Activated naive CD4-positive, alpha-beta T cell treated with anti-CD3 and anti-CD28 coated beads for 36 hours (primary cell): ENCODE measurements at regions not wholly inside any gene's neighbourhood (a gene's known extent, or its start where the extent isn't known, plus 50 kb on each side); places are given as distances from the start of the nearest gene placed in this dataset.
"Not testable (repeated sequence)": the region's sequence is repeated elsewhere in the genome, so short reads cannot be mapped to it uniquely, and the experiment has no call there.

Source experiments
- CTCF ChIA-PET: fragments of 350-600 bp; sonication (Branson Sonifier 250); formaldehyde crosslinking; loops from one replicate; lab custom pipeline; 2021; ENCODE audit warnings: antibody characterized with exemption; lab: Charles Lee
- DNase-seq: peaks from one replicate; pipeline ENCODE4 v3.0.0-alpha.2; 2020
- H3K27ac Mint-ChIP-seq: one replicate; pipeline ENCODE4 v1.8.0; 2021; ENCODE audit warnings: mild to moderate bottlenecking, mixed read lengths
- H3K27me3 Mint-ChIP-seq: one replicate; pipeline ENCODE4 v1.8.0; 2021; ENCODE audit warnings: low read depth, mixed read lengths
- H3K36me3 Mint-ChIP-seq: one replicate; pipeline ENCODE4 v1.8.0; 2021; ENCODE audit warnings: low read depth, mixed read lengths
- H3K4me1 Mint-ChIP-seq: one replicate; pipeline ENCODE4 v1.8.0; 2021; ENCODE audit warnings: low read depth, mixed read lengths
- H3K4me3 Mint-ChIP-seq: one replicate; pipeline ENCODE4 v1.8.0; 2021; ENCODE audit warnings: mild to moderate bottlenecking, moderate library complexity, mixed read lengths
- H3K9me3 Mint-ChIP-seq: one replicate; pipeline ENCODE4 v1.8.0; 2021; ENCODE audit warnings: mixed read lengths
- intact Hi-C: fragments of 100-400 bp; cut with micrococcal nuclease; formaldehyde crosslinking; loops from one replicate; pipeline ENCODE4 v1.15.1; 2023

DNA sequence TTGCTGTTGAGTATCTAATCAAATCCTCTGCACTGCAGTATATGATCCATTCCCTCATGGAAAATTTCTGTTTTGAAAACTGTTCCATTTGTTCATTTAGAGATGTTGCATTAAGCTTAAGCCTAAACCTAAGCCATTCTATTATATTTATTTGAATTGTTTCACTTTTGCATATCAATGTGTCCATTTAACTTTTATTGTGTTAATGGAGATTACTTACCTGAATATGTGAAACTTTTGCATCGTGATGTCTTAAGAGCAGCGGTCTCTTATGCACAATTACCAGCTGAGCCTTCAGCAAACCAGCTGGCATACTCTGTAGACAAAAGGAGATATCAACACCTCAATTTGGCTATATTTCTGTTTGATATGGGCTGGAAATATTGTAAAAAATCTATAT lies 922.5 kb upstream of the FBXO33 start:
- Mint-ChIP-seq H3K9me3 (peaks cover 5% of the 10 kb centered on the region), H3K4me3 (no peak overlapping the region), H3K36me3 (no peaks in the 10 kb centered on the region), H3K27ac (no peak overlapping the region), H3K4me1 (no peaks in the 10 kb centered on the region), H3K27me3 (no peaks in the 10 kb centered on the region)
- intact Hi-C loops = no loop called here
- CTCF ChIA-PET = no interaction called here
- DNase-seq = no peak

DNA sequence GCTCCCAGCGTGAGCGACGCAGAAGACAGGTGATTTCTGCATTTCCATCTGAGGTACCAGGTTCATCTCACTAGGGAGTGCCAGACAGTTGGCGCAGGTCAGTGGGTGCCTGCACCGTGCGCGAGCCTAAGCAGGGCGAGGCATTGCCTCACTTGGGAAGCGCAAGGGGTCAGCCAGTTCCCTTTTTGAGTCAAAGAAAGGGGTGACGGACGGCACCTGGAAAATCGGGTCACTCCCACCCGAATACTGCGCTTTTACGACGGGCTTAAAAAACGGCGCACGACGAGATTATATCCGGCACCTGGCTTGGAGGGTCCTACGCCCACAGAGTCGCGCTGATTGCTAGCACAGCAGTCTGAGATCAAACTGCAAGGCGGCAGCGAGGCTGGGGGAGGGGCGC lies 915.9 kb upstream of the FBXO33 start:
- DNase-seq, intact Hi-C loops: not testable (repeated sequence)

DNA sequence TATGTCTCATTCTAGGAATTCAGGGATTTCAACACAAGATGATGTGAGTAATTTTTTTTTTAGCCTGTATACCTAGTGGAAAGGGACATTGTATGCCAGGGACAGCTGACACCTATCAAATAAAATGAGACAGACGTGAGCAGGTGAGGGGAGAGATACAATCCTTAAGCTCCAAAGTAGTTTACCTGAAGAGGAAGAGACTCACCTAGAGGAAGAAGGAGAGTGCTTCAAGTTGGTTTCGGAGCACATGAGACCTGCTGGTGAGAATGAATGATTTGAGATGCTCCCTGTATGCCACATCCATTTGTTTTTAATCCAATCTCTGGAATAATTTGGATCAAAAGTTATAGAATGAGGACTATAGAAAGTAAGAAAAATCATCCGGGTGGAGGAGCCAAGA lies 915.4 kb upstream of the FBXO33 start:
- intact Hi-C loops = no loop called here
- Mint-ChIP-seq H3K4me1 (no peaks in the 10 kb centered on the region), H3K4me3 (no peak overlapping the region), H3K27ac (no peak overlapping the region), H3K36me3 (no peaks in the 10 kb centered on the region), H3K27me3 (no peaks in the 10 kb centered on the region), H3K9me3 (peaks cover 3% of the 10 kb centered on the region)
- CTCF ChIA-PET = no interaction called here
- DNase-seq = no peak

More for the DNA sequence above, 915.9 kb upstream of the FBXO33 start:
- H3K4me1 Mint-ChIP-seq, H3K27me3 Mint-ChIP-seq, H3K4me3 Mint-ChIP-seq, H3K9me3 Mint-ChIP-seq, H3K36me3 Mint-ChIP-seq, CTCF ChIA-PET, H3K27ac Mint-ChIP-seq: not testable (repeated sequence)

GRCh38 chr14:40346275-40346674 lies 914.0 kb upstream of the FBXO33 start:
- no peak overlapping the region for H3K27ac Mint-ChIP-seq
- intact Hi-C loops = no loop called here
- H3K4me3 Mint-ChIP-seq = no peak overlapping the region
- no peaks in the 10 kb centered on the region for H3K36me3 Mint-ChIP-seq
- DNase-seq = no peak
- H3K9me3 Mint-ChIP-seq = peaks cover 3% of the 10 kb centered on the region
- no peaks in the 10 kb centered on the region for H3K27me3 Mint-ChIP-seq
- no peaks in the 10 kb centered on the region for H3K4me1 Mint-ChIP-seq
- CTCF ChIA-PET = no interaction called here

DNA sequence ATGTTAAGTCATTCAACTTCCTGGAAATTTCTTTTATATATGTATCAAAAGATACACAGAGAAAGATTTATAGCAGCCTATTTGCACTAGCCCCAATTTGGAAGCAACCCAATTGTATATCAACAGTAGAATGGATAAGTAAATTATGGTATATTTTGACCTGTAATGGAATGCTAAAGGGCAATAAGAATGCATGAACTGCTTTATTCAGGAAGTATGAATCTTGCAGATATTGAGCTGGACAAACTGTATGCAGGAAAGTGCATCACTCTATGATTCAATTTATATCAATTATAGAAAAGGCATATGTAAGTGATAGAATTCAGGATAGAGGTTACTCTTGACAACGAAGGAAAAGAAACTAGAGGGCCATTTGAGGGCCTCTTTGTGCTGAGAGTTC lies 913.1 kb upstream of the FBXO33 start:
- CTCF ChIA-PET = no interaction called here
- Mint-ChIP-seq H3K4me1 (no peaks in the 10 kb centered on the region), H3K36me3 (no peaks in the 10 kb centered on the region), H3K4me3 (no peak overlapping the region), H3K9me3 (peaks cover 3% of the 10 kb centered on the region), H3K27me3 (no peaks in the 10 kb centered on the region), H3K27ac (no peak overlapping the region)
- intact Hi-C loops = no loop called here
- no peak for DNase-seq

DNA sequence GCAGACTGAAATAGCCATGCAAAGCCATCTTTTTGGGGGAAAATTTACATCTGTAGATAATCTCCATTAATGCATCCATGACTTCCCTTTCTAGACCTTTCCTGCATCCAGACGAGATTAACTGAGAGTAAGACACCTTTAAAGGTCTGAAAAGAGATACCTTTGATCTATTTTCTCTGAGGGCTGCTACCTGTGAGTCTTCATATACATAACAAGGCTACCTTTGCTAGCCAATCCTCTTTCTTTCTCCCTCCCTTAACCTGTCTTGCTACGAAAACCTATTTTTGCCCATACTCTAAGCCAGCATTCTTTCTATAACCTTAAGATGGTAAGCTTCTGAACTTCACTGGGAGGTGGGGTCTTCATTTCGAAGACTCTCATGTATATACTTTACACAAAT lies 908.5 kb upstream of the FBXO33 start:
- no peaks in the 10 kb centered on the region for H3K27me3 Mint-ChIP-seq
- H3K9me3 Mint-ChIP-seq = no peaks in the 10 kb centered on the region
- CTCF ChIA-PET = no interaction called here
- no peak for DNase-seq
- H3K36me3 Mint-ChIP-seq = no peaks in the 10 kb centered on the region
- H3K4me1 Mint-ChIP-seq = no peaks in the 10 kb centered on the region
- H3K27ac Mint-ChIP-seq = no peak overlapping the region
- H3K4me3 Mint-ChIP-seq = no peak overlapping the region
- intact Hi-C loops = no loop called here

- intact Hi-C loops = no loop called here
- Mint-ChIP-seq H3K9me3 (no peaks in the 10 kb centered on the region), H3K4me1 (no peaks in the 10 kb centered on the region), H3K27me3 (no peaks in the 10 kb centered on the region), H3K4me3 (no peak overlapping the region), H3K36me3 (no peaks in the 10 kb centered on the region), H3K27ac (no peak overlapping the region)
- DNase-seq = no peak
- CTCF ChIA-PET = no interaction called here
Observed at GRCh38 chr14:40336846-40337245, 904.6 kb upstream of the FBXO33 start.

- H3K4me1 Mint-ChIP-seq, H3K36me3 Mint-ChIP-seq, H3K4me3 Mint-ChIP-seq, H3K9me3 Mint-ChIP-seq, DNase-seq, intact Hi-C loops, H3K27me3 Mint-ChIP-seq, H3K27ac Mint-ChIP-seq, CTCF ChIA-PET: not testable (repeated sequence)
Observed at GRCh38 chr14:40326519-40326918, 894.3 kb upstream of the FBXO33 start.

DNA sequence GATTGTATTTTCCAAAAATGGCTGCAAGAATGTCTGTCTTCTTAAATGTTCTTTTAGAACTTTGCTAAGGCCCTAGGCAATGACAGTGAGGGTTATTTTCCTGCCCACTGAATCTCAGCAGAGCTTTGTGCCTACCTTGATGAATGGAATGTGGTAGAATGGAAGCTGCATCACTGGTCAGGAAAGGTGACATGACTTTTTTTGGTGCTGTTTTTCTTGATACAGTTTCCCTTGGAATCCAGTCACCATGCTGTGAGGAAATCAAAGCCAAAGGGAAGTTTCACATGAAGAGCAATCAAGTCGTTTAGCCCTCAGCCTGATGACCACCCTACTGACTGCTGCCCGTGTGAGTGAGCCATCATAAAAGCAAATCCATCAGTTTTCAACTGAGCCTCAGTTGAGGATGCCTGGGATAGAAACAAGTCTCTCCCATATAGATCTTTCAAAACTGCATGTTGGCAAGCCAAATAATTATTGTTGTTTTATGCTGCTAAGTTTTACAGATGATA lies 886.0 kb upstream of the FBXO33 start:
- DNase-seq = no peak
- H3K4me1 Mint-ChIP-seq = no peaks in the 10 kb centered on the region

GRCh38 chr14:40317690-40318089 lies 885.5 kb upstream of the FBXO33 start:
- Mint-ChIP-seq H3K27ac (no peak overlapping the region), H3K36me3 (no peaks in the 10 kb centered on the region), H3K4me1 (no peaks in the 10 kb centered on the region), H3K9me3 (peaks cover 3% of the 10 kb centered on the region), H3K4me3 (no peak overlapping the region), H3K27me3 (no peaks in the 10 kb centered on the region)
- intact Hi-C loops = no loop called here
- no peak for DNase-seq
- CTCF ChIA-PET = no interaction called here

More for the DNA sequence above, 886.0 kb upstream of the FBXO33 start:
- Mint-ChIP-seq H3K9me3 (peaks cover 3% of the 10 kb centered on the region), H3K27me3 (no peaks in the 10 kb centered on the region), H3K4me3 (no peak overlapping the region), H3K27ac (no peak overlapping the region), H3K36me3 (no peaks in the 10 kb centered on the region)
- intact Hi-C loops = no loop called here
- CTCF ChIA-PET = no interaction called here

DNA sequence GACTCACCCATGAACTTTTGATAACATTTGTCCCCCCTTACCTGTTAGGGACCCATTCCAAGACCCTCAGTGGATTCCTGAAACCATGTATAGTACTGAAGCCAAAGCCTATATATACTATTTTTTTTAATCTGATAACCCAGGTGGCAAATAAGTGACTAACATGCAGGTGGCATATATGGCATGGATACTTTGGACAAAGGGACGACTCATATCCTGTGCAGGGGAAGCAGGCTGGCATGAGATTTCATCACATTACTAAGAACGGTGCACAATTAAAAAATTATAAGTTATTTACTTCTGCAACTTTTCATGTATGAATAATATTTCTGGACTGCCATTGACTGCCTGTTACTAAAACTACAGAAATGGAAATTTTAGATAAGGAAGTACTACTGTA lies 880.1 kb upstream of the FBXO33 start:
- Mint-ChIP-seq H3K36me3 (no peaks in the 10 kb centered on the region), H3K4me3 (no peak overlapping the region), H3K27me3 (no peaks in the 10 kb centered on the region), H3K9me3 (peaks cover 3% of the 10 kb centered on the region), H3K27ac (no peak overlapping the region), H3K4me1 (no peaks in the 10 kb centered on the region)
- no peak for DNase-seq
- CTCF ChIA-PET = no interaction called here
- intact Hi-C loops = no loop called here

- H3K4me1 Mint-ChIP-seq = no peaks in the 10 kb centered on the region
- H3K9me3 Mint-ChIP-seq = peaks cover 3% of the 10 kb centered on the region
- no peak overlapping the region for H3K4me3 Mint-ChIP-seq
- no peaks in the 10 kb centered on the region for H3K36me3 Mint-ChIP-seq
- CTCF ChIA-PET = no interaction called here
- no peak for DNase-seq
- intact Hi-C loops = no loop called here
- no peak overlapping the region for H3K27ac Mint-ChIP-seq
- no peaks in the 10 kb centered on the region for H3K27me3 Mint-ChIP-seq
Observed at GRCh38 chr14:40309124-40309523, 876.9 kb upstream of the FBXO33 start.

- Mint-ChIP-seq H3K4me3 (no peak overlapping the region), H3K27ac (no peak overlapping the region), H3K9me3 (peaks cover 3% of the 10 kb centered on the region), H3K4me1 (no peaks in the 10 kb centered on the region), H3K27me3 (no peaks in the 10 kb centered on the region), H3K36me3 (no peaks in the 10 kb centered on the region)
- intact Hi-C loops = no loop called here
- CTCF ChIA-PET = no interaction called here
- DNase-seq = no peak
Observed at GRCh38 chr14:40308240-40308639, 876.0 kb upstream of the FBXO33 start.

- intact Hi-C loops = no loop called here
- CTCF ChIA-PET = no interaction called here
- peaks cover 4% of the 10 kb centered on the region for H3K9me3 Mint-ChIP-seq
Observed at GRCh38 chr14:40296821-40297220, 864.6 kb upstream of the FBXO33 start.

More at GRCh38 chr14:40296821-40297220, 864.6 kb upstream of the FBXO33 start:
- Mint-ChIP-seq H3K27me3 (no peaks in the 10 kb centered on the region), H3K27ac (no peak overlapping the region), H3K36me3 (no peaks in the 10 kb centered on the region), H3K4me1 (no peaks in the 10 kb centered on the region), H3K4me3 (no peak overlapping the region)
- no peak for DNase-seq
